Glomerular visceral epithelial cell (primary cell): ENCODE measurements at regions not wholly inside any gene's neighbourhood (a gene's known extent, or its start where the extent isn't known, plus 50 kb on each side); places are given as distances from the start of the nearest gene placed in this dataset.

Experiments used
- DNase-seq: peaks from one replicate; pipeline ENCODE4 v3.0.0-alpha.2; 2016; ENCODE audit errors: extremely low spot score

DNA sequence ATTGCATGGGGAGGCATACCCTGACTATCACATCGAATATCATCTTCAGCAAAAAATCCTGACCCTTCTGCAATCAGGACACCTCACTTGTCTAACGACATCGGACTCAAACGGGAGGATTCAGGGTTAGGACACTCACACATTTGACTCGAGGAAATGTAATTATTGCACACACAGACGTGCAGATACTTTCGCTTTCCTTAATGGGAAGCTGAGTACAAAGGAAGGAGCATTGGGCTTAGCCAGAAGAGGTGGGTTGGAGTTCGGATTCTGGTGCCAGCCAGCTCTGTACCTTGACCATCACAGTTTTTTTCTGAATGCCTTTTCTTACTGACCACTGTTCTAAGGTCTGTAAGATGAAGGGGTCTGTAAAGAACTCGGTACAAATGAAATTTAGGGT lies 260.4 kb downstream of the GALC start:
- DNase-seq, result no peak

DNA sequence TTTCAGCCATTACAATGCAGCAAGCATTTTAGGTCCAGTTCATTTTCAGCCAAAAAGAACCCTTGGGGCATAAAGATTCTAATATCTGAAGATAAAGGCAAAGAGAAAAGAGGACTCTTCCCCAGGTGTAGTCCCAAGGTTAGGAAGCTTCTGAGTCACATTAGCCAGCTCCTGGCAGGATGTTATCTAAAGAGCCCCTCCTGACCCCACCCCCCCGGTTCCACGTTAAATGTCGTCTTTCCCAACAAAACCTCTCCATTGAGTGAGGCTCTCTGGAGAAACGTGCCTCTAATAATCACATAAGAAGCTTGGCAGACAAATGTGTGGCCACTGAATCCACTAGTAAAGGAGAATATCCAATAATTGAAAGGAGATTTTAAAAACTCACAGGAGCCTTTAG lies 267.7 kb downstream of the GALC start:
- DNase-seq, result no peak

DNA sequence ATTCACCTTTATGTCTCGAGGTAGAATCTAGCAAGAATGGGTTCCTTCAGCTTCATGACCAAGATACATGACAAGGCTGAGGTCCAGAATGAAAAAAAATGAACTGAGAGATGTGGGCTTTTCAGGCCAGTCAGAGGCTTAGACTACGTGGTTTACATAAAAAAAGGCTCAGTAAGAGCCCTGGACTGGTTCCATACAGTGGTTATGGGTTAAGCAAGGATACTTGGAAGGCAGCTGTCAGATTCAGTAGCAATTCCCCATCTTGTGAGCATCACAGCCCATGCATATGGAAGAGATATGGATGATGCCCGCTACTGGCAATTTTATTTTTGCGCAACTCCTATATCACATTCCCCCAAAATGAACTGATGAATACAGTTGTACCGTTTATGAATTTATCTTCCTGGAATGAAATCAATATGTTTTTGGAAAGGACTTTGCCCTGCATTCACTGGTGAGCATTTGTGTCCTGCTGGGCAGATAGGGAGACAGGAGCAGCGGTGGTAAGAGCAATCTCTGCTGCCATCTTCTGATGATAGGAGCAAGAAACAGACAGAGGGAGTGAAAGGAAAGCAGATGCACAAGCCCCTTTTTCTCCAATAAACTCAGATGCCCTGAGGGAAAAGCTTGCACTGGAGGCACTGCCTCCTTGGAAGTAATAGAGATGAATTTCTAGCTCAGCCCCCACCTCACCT lies 280.4 kb downstream of the GALC start:
- DNase-seq, result no peak

DNA sequence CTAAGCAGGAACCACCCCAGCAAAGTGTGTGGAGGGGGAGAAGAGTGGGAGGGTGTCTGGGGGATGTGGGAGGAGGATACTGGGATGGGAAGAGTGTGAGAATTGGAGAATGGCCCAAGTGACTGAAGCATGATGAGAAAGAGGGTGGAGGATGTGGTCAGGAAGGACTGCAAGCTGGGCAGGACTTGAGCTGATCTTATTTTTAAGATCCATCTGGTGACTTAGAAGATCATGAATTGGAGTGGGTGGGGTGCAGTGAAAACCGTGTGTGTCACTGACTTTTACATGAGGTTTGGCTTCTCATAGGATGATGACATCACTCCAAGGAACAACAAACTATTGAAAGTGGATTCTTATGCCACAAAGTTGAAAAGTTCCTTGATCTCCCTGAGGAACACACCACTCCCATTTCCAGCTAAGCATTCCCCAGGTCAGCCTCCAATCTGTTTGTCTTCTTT lies 287.5 kb downstream of the GALC start:
- no peak for DNase-seq

DNA sequence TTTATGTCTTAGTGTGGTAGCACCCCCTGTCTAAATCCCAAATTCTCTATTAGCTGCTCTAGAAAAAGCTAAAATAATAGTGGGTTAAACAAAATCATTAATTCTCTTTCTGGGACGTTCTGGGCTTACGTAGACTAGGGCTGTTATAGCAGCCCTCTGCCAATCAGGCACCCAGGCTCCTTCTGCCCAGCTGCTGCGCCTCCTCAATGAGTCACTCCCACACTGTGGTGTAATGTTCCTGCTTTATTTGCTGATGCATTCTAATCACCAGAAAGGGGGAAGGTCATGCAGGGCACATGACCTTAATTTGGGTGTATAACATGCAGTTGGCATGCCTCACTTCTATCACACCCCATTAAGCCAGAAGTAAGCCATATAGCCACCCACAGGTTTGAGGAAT lies 294.5 kb downstream of the GALC start:
- peak; percentile 1 for DNase-seq

DNA sequence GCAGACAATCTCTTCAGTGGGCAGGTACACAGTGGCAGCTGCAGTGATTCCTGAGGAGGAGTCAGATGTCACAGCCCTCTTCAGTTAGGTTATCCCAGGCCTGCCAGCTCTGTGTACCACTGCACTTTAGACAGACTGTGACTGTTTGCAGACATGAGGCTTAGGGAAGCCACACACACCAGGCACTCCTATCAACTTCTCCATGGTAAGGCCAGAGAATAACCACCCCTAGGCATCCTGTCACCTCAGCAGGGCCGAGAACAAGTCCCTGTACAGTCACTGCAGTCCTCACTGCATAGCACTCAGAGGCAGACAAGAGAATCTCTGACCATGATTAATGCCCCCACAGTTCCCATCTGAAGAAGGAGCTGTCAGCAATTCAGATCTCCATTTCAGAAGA lies 296.5 kb downstream of the GALC start:
- DNase-seq, result no peak

DNA sequence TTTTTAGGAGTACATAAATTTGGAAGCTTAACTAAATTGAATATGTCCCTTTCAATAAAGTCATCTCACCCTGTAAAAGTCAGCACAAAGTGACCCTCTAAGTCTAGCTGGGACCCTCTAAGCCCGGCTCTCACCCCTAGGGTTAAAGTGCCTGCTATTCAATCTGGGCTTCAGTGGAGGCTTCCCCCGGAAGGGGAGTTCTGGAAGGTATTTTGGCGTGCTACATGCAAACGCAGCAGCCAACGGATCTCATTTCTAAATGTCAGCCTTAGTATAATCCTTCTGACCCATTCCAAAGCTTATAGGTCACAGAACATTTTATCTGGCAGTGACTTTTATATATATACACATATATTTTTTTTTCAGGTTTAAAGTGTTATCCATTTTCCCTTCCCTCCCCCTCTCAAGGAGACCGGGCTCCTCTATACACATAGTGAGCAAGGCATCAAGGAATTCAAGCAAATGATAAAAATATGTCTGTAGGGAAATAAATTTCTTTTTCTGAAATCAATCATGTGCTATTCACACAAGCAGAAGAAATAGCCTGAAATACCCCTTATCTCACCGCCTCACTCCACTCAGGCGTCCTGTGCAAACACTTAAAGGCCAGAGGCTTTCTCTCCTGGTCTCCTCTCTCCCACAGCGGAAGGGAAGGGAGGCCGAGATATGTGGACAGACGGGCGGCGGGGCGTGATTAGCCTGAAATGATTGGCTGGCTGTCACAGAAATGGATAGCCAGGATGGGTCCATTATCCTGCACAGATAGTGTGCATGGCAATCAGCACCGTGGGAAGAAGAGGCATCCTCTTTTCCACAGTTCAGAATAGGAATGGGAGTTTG lies 301.7 kb downstream of the GALC start:
- DNase-seq, result no peak

DNA sequence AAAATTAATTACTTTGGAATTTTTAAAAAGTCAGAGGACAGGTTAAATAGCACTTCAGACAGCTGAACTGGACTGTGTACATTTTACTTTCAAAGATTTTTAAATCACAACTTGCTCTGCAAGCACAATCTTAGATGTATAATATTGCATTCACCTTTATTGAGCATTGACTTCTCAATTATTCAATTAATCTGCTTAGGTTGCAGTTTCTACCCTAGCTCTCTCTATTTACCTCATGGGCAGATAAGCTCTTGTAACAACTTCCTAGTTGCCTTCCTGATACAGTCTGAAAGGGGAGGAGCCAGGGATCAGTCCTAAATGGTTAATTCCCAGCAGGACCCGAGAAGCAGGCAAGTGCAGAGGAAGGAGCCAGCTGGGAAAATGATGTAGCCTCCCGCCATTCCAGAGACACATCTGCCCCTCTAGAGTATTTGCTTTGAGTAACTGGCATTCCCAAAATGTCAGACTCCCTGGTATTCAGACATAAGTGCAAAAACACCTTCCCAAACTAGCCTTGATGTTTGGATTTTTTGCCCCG lies 302.8 kb downstream of the GALC start:
- DNase-seq, result no peak

DNA sequence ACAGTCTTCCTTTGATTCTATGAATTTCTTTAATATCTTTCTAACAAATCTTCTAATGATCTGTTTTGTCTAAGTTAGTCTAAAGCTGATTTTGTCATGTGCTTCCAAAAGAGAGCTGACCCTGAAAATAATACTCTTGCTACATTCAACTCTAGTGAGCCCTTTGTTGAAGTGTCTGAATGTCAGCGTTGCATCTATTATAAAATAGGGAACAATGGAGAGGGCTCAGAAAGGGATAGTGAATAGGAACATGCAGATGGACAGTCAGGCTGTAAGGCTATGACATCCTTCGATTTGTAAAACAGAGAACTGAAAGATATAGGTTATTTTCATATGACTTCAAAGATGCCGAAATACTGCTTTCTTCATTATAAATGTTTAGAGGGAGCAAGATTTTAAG lies 304.5 kb downstream of the GALC start:
- DNase-seq, result no peak

DNA sequence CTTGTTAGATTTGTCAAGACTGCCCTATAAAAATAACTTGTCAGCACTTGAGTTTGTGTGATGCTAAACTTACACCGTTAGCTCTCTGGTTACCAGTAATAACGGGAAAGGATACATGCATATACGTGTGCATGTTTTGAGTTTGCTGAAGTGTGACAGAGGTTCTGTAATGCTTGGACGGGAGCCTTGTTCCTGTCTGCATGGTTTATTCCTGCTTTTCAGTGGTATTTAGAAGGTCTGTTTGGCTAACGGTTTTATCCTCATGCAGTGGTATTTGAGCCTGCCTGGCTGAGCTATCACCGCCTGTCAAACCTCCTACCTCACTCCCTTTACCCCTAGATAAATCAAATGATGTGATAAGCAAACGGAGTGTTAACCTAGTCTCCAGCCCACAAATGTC lies 305.6 kb downstream of the GALC start:
- peak; percentile 12 for DNase-seq

DNA sequence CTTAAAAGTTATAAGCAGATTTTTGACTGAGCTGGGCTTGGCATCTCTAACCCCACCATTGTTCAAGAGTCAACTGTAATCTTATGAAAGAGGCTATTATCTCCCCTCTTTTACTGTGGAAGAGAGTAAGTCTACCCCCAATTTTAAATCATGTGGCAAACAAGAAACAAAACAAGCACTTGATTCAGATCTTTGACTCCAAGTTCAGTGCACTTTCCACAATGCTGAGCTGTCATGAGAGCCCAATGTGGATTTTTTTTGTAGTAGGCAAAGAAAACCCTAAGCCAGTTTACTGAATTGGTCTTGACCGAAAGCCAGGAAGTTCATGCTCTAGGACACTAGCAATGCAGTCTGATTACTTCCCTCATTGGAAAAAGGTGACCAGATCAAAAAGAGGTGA lies 306.2 kb downstream of the GALC start:
- DNase-seq, result no peak

DNA sequence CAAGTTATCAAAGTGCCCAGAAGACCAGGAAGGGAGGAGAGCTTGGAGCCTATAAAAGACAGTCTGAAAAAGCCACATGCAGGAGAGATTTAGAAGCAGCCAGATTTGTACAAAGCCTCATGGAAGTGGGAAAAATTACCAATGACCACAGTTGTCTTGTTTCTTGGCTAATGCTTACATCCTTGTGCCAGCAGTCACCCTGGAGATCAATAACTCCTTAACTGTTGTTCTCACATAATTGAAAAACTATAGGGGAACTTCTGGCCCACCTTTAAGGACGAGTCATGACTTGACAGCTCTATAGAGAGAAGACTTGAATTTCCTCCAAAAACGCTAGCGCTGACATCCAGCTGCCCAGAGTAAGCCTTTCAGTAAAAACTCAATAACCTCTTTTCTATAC lies 313.1 kb downstream of the GALC start:
- DNase-seq, result no peak

DNA sequence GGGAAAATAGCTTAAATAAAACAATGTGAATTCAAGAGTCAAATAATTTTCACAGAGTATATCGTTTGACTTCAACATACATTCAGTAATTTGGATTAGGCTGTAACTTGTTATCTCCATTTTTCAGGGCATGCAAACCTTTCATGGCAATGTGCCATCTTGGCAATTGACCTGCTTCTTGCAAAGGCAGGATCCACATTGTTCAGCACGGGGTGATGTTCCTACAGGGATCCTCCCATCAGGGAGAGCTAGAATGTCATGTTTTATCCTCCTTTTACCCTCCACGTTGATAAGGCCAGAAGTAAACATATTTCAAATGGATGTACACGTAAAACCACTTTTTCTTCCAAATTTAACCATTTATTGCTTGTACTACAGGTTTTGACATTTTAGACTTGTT lies 314.4 kb downstream of the GALC start:
- no peak for DNase-seq

DNA sequence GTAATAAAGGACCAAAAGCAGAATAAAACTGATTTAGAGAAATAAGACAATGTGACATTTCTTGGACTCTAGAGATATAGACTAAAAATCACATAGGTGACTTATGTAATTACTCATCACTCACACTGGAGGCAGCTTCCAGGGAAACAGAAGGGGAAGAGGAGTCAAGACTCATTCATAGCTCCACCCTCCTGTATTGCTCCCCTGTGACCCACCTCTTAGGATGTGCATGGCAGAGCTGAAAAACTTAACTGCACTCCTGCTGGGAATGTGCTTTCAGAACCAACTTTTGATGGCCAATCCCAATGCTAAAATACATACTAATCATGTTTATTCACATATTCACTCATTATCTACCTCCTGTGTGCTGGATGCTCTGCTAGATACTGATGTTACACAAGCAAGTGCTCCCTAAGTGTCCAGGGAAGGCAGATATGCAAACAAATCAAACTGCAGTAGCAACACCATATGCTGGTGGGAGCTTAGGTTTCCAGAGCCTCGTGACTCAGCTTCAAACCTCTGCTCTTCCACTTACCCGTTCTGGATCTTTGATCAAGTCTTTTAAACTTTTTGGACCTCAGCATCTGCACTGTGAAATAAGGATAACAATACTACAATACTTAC lies 316.1 kb downstream of the GALC start:
- no peak for DNase-seq

DNA sequence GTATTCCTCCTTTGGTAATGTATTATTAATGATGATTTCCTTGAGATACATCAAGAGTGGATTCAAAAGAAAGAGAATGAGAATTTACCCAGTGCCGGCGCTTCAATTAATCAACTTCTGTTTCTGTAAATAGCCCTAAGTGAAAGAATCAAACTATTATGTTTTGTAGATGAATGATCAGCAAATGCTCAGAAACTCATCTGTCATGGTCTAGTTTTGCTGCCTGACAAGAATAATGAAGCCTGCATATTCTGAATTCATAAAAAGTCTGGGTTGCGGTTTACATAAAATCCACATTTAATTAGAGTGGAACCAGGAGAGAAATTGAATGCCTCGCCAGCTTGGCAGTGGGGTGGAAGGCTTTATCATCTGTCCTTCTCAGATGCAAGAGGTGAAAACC lies 325.3 kb downstream of the GALC start:
- no peak for DNase-seq

DNA sequence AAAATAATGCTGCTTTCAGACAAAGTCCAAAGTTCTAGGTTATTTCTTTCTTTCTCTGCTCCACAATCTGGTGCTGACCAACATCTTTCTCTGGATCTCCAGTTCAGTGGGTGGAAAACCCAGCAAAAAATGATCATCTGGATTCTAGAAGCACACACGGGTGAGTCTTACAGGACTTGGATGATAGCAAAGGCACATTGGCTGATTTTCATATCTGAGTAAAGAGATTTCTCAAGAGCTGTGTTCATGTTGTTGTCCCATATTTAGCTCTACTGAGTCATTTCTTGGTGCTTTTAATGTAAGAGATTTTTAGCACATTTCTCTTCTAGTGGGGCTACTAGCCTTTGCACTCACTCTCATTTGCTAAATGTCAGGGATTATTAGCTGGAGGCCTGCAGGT lies 336.7 kb downstream of the GALC start:
- DNase-seq, result no peak

DNA sequence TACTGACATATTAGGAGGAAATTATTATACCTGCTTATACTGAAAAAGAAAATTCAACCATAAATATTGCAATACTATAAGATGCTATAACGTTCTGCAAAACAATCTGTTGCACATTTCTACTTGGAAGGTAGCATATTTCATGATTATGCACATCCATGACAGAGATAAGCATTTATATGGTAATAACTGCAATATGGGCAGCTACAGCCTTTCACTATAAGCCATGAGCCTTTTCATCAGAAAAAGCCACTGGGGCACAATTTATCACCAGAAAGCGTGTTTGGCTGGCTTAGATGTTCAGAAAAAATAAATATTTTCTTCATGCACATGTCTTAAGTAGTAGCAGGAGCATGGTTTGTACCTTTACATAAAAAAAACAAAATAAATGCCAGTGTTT lies 340.7 kb downstream of the GALC start:
- no peak for DNase-seq

DNA sequence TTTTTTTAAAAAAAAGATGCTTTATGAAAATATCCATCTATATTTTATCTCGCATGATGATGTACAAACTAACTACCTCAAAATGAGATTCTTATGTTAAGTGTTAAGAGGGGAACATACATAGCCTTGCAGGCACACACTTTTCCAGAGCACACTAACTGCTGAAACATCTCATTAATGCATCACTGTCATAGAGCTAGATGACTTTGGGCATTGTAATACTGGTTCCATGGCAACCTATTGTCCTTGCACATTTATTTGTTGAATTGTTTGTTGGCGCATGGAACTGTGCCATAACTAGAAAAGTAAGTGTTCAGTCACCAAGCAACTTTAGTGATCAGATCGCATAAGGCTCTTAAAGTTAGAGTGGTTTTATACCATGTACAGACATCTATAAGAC lies 348.3 kb downstream of the GALC start:
- no peak for DNase-seq

DNA sequence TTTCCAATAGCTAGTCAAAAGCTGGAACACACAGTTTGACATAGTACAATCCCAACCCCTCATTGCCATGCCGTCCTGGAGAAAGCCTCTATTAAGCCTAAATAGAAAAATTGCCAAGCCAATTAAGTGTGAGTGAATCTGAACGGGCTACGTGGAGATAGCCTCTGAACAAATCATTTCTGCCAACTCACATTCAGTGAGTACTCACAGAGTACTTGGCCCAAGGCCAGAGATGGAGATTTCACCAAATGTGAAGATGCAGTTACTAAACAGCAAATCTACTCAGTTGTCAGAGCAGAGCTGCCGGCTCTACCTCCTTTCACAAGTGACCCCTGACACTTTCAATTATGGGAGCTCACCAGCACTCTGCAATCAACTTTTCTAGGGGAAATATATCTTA lies 350.0 kb downstream of the GALC start:
- no peak for DNase-seq

DNA sequence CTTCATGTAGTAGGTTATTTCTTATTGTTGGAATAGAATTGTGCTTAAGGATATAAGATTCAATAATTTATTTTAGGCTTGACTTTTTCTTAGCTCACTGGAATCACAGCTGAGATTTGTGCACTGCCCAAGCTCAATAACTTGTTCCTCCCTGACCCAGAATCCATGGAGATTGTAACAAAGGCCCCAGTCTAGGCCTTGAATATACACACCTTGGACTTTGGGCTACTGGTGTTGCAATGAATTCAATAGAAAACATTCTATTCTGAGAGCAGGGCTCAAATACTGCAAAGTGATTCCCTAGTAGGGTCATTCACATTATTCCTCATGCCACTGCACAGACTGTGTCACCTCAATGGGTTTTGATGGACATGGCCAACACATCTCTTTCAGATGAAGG lies 352.4 kb downstream of the GALC start:
- DNase-seq, result no peak

DNA sequence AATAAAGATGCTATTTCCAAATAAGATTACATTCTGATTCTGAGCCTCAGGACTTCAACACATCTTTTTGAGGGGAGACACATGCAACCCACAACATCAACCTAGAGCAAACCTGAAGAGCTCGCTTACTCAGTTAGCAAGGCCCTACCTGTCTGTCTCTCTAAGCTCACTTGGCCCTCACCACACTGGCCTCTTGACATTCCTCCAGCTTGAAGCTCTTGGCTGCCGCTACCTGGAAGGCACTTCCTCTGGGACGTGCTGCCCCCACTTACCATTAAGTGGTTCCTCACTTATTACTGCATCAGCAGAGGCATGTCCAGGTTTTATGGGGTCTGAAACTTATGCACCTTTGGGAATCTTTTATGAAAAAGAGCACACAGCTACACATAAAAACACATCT lies 354.8 kb downstream of the GALC start:
- no peak for DNase-seq

DNA sequence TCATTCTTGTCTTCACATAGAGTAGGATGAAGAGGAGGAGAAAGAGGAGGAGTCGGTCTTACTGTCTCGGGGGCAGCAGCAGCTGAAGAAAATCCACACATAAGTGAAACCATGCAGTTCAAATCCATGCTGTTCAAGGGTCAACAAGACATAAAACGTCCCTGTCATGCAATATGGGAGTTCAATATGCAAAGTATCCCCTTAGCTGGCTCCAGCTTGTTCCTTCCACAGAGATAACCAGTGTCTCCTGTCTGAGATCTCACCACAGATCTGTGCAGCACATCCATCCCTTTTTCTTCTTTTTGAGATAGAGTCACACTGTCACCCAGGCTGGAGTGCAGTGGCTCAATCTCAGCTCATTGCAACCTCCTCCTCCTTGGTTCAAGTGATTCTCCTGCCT lies 357.5 kb downstream of the GALC start:
- DNase-seq, result no peak

DNA sequence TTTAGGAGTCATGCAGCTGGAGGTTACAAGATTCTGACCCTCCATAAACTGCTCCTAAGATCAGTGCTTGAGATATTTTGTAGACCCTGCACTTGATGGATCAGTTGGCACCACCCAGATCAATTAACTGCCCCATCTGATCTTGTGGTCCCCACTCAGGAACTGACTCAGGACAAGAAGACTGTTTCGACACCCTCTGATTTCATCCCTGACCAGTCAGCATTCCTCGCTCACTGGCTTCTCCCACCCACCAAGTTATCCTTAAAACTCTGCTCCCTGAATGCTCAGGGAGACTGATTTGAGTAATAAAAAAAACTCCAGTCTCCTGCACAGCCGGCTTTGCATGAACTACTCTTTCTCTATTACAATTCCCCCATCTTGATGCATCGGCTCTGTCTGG lies 360.2 kb downstream of the GALC start:
- no peak for DNase-seq
